Lung (tissue), 11 donors: ENCODE measurements at regions not wholly inside any gene's neighbourhood (a gene's known extent, or its start where the extent isn't known, plus 50 kb on each side); places are given as distances from the start of the nearest gene placed in this dataset.
"Not testable (repeated sequence)": the region's sequence is repeated elsewhere in the genome, so short reads cannot be mapped to it uniquely, and the experiment has no call there.

Source experiments
- ATAC-seq: fragments of 200-7000 bp; cut with Tn5 transposase; one replicate; pipeline ENCODE4 v1.9.1; 2020; ENCODE audit warnings: moderate number of reproducible peaks; ENCODE audit not compliant: insufficient read depth, low FRiP score
- DNase-seq, 3 donors: peaks; one replicate each; pipeline ENCODE4 v3.0.0-alpha.2; 2013 to 2017
- H3K27ac ChIP-seq, 2 donors: one replicate each; pipeline ENCODE4 v1.5.1; 2013; ENCODE audit warnings: mild to moderate bottlenecking in 2 of 2, moderate library complexity in 2 of 2, control low read depth in 1 of 2, inconsistent platforms in 1 of 2, low read depth in 1 of 2, low read length in 1 of 2
- H3K27me3 ChIP-seq, 3 donors: one replicate each; pipeline ENCODE4 v1.5.1; 2013; ENCODE audit warnings: low read length in 2 of 3; ENCODE audit not compliant: control insufficient read depth in 3 of 3, insufficient read depth in 3 of 3
- H3K36me3 ChIP-seq, 4 donors: one replicate each; pipeline ENCODE4 v1.5.1; 2013; ENCODE audit warnings: low read length in 4 of 4, mild to moderate bottlenecking in 1 of 4, moderate library complexity in 1 of 4; ENCODE audit not compliant: control insufficient read depth in 4 of 4, insufficient read depth in 4 of 4
- H3K4me1 ChIP-seq, 5 donors: one replicate each; pipeline ENCODE4 v1.5.1; 2013; ENCODE audit warnings: low read length in 5 of 5, mild to moderate bottlenecking in 2 of 5, moderate library complexity in 1 of 5; ENCODE audit not compliant: control insufficient read depth in 5 of 5, insufficient read depth in 5 of 5
- H3K4me3 ChIP-seq: one replicate; pipeline ENCODE4 v1.5.1; 2013; ENCODE audit warnings: mild to moderate bottlenecking, control low read depth, moderate library complexity
- H3K9ac ChIP-seq, 2 donors: one replicate each; pipeline ENCODE4 v1.5.1; 2013; ENCODE audit warnings: low read length in 2 of 2, control low read depth in 1 of 2; ENCODE audit not compliant: insufficient read depth in 1 of 2
- H3K9me3 ChIP-seq, 4 donors: one replicate each; pipeline ENCODE4 v1.5.1; 2013; ENCODE audit warnings: low read length in 3 of 4, mild to moderate bottlenecking in 1 of 4, moderate library complexity in 1 of 4; ENCODE audit not compliant: control insufficient read depth in 4 of 4, insufficient read depth in 3 of 4
- CTCF ChIP-seq: IDR thresholded peaks from 2 replicates; pipeline ENCODE4 v1.5.1; 2012; ENCODE audit warnings: mild to moderate bottlenecking; ENCODE audit errors: control extremely low read depth, extremely low read depth
- WGBS, 2 donors: extraction: QIAGEN DNeasy Blood & Tissue Kit; methylation state at CpG; one replicate each; pipeline ENCODE4 v1.1.7; 2013; 5-methylcytosine and 5-hydroxymethylcytosine counted together
- donor health status: control.
- donor health status: control.
- donor health status: Bipolar disorder and iron deficiency.
- donor health status: healthy.
- donor health status: DM: yes; HTN: yes; CAD: no.

- H3K4me3 ChIP-seq = no peak overlapping the region
- H3K9ac ChIP-seq = no peak overlapping the region
- DNase-seq = no peak
- no peak overlapping the region for H3K27ac ChIP-seq
- H3K27me3 ChIP-seq = no peaks in the 10 kb centered on the region
- WGBS, 2 donors = 76 to 84% methylated on average over 4 of the region's 4 CpGs
- no peak for TF ChIP-seq CTCF
- no peaks in the 10 kb centered on the region for H3K4me1 ChIP-seq
- H3K9me3 ChIP-seq = no peaks in the 10 kb centered on the region
- no peaks in the 10 kb centered on the region for H3K36me3 ChIP-seq
- ATAC-seq = no peak
These were observed 229.7 kb downstream of the MAT2B start for GRCh38 chr5:163735069-163735468.

GRCh38 chr5:163747586-163747985, 242.2 kb downstream of the MAT2B start:
- TF ChIP-seq CTCF = no peak
- Histone ChIP-seq H3K27me3 (no peaks in the 10 kb centered on the region), H3K27ac (no peak overlapping the region), H3K9me3 (no peaks in the 10 kb centered on the region), H3K4me3 (no peak overlapping the region), H3K4me1 (no peaks in the 10 kb centered on the region), H3K9ac (no peak overlapping the region), H3K36me3 (no peaks in the 10 kb centered on the region)
- no peak for ATAC-seq
- 81 to 92% methylated on average over 2 of the region's 2 CpGs for WGBS, 2 donors
- DNase-seq = no peak

- Histone ChIP-seq H3K4me1 (no peaks in the 10 kb centered on the region), H3K27me3 (no peaks in the 10 kb centered on the region), H3K9ac (no peak overlapping the region), H3K36me3 (no peaks in the 10 kb centered on the region), H3K9me3 (no peaks in the 10 kb centered on the region), H3K27ac (no peak overlapping the region), H3K4me3 (no peak overlapping the region)
- ATAC-seq (no peak), DNase-seq (no peak)
- WGBS, 2 donors = 85 to 90% methylated on average over 3 of the region's 3 CpGs
- no peak for TF ChIP-seq CTCF
These were observed 243.5 kb downstream of the MAT2B start for GRCh38 chr5:163748934-163749333.

- H3K4me3 ChIP-seq, H3K27ac ChIP-seq, DNase-seq, H3K27me3 ChIP-seq, ATAC-seq, H3K4me1 ChIP-seq, H3K9ac ChIP-seq, H3K36me3 ChIP-seq, H3K9me3 ChIP-seq: not testable (repeated sequence)
- 86 to 97% methylated on average over 10 of the region's 10 CpGs for WGBS, 2 donors
These were observed 245.0 kb downstream of the MAT2B start for GRCh38 chr5:163750415-163750814.
